Natural killer cell (primary cell): ENCODE measurements at regions not wholly inside any gene's neighbourhood (a gene's known extent, or its start where the extent isn't known, plus 50 kb on each side); places are given as distances from the start of the nearest gene placed in this dataset.

ENCODE experiments used
- ATAC-seq, 3 donors: fragments of 150-1000 bp in 2 of 3; fragments of 200-7000 bp in 1 of 3; cut with Tn5 transposase; 1 replicate in 1 of 3; 2 replicates in 2 of 3; pipeline ENCODE4 v1.10.0; 2021; ENCODE audit warnings: mild to moderate bottlenecking in 2 of 3, moderate library complexity in 2 of 3
- DNase-seq, 2 donors: peaks; one replicate each; pipeline versions ENCODE4 v3.0.0 to v3.0.0-alpha.2; 2013 to 2021; ENCODE audit warnings: mixed read lengths in 1 of 2
- H3K27ac ChIP-seq: one replicate; pipeline ENCODE4 v1.5.1; 2013; ENCODE audit warnings: mild to moderate bottlenecking, low read length
- H3K27me3 ChIP-seq: one replicate; pipeline ENCODE4 v1.6.1; 2013; ENCODE audit warnings: low read length; ENCODE audit not compliant: control insufficient read depth, insufficient read depth
- H3K36me3 ChIP-seq: one replicate; pipeline ENCODE4 v1.6.1; 2013; ENCODE audit warnings: low read length; ENCODE audit not compliant: control insufficient read depth, insufficient read depth
- H3K4me1 ChIP-seq: one replicate; pipeline ENCODE4 v1.6.1; 2013; ENCODE audit warnings: low read length; ENCODE audit not compliant: control insufficient read depth, insufficient read depth
- H3K4me3 ChIP-seq: one replicate; pipeline ENCODE4 v1.5.1; 2013; ENCODE audit warnings: low read length
- H3K9me3 ChIP-seq: one replicate; pipeline ENCODE4 v1.6.1; 2013; ENCODE audit warnings: low read length; ENCODE audit not compliant: control insufficient read depth, insufficient read depth
- H3K27ac Mint-ChIP-seq, 2 donors: one replicate each; pipeline ENCODE4 v1.8.0; 2022; ENCODE audit warnings: mild to moderate bottlenecking in 2 of 2, mixed read lengths in 2 of 2, moderate library complexity in 1 of 2
- H3K27me3 Mint-ChIP-seq, 2 donors: one replicate each; pipeline ENCODE4 v1.8.0; 2022; ENCODE audit warnings: low read depth in 2 of 2, mixed read lengths in 2 of 2
- H3K36me3 Mint-ChIP-seq: one replicate; pipeline ENCODE4 v1.8.0; 2022; ENCODE audit warnings: mixed read lengths
- H3K4me1 Mint-ChIP-seq, 2 donors: one replicate each; pipeline ENCODE4 v1.8.0; 2022; ENCODE audit warnings: mixed read lengths in 2 of 2
- H3K4me3 Mint-ChIP-seq: one replicate; pipeline ENCODE4 v1.8.0; 2022; ENCODE audit warnings: mild to moderate bottlenecking, moderate library complexity, mixed read lengths
- H3K9me3 Mint-ChIP-seq, 2 donors: one replicate each; pipeline ENCODE4 v1.8.0; 2022; ENCODE audit warnings: mixed read lengths in 2 of 2
- WGBS: methylation state at CpG from one replicate; pipeline ENCODE4 v1.1.7; 2013; ENCODE audit warnings: missing lambda C conversion rate; ENCODE audit not compliant: insufficient coverage; 5-methylcytosine and 5-hydroxymethylcytosine counted together
- intact Hi-C: fragments of 100-400 bp; cut with micrococcal nuclease; formaldehyde crosslinking; loops from one replicate; pipeline ENCODE4 v1.14.2; 2022
- TF ChIP-seq, protein P1 (sequence below): fragments of 200-600 bp; IDR thresholded peaks from one replicate; pipeline ENCODE4 v1.8.0; 2022; ENCODE audit warnings: antibody characterized with exemption

DNA sequence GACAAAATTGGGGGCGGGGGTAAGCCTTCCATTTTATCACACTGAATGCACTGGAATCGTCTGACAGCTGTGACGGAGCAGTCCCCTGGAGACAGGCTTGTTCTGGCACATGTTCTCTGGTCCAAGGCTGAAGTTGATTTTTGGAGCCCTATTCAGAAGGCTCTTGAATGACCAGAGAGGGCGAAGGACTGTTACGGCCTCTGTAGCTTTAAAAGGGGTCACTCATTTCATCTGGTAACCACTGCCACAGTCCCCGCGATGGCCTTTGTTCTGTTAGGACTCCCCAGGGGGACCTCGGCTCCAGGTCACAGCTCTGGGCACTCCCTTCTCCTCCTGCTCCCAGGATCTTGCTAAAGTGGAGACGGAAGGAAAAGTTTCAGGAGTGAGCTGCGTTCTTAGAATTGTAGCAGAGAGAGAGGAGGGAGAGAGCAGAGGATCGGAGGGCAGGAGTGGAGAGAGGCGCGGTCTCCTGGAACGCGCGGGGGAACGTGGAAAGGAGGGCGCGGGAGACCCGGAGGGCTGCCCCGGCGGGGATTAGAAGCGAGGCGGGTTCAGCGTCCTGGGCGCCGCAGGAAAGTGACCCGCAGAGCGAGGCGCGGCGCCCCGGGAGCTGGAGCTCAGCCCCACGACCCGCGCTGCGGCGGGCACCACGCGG, 134.3 kb upstream of the MYO16 start:
- intact Hi-C loops = no loop called here
- Mint-ChIP-seq H3K27ac (no peak overlapping the region), H3K27me3 (peaks cover 28 to 31% of the 10 kb centered on the region in 2 donors), H3K4me3 (peak overlapping the region; percentile 17), H3K4me1 (peaks cover 0 to 4% of the 10 kb centered on the region in 2 donors), H3K36me3 (no peaks in the 10 kb centered on the region), H3K9me3 (peaks cover 2 to 5% of the 10 kb centered on the region in 2 donors)
- DNase-seq = no peak
- no peak for ATAC-seq
- Histone ChIP-seq H3K4me3 (no peak overlapping the region), H3K4me1 (no peaks in the 10 kb centered on the region), H3K27me3 (peaks cover 4% of the 10 kb centered on the region), H3K27ac (no peak overlapping the region), H3K9me3 (no peaks in the 10 kb centered on the region), H3K36me3 (no peaks in the 10 kb centered on the region)
- 5% methylated on average over 40 of the region's 40 CpGs for WGBS
- TF ChIP-seq, protein P1, sequence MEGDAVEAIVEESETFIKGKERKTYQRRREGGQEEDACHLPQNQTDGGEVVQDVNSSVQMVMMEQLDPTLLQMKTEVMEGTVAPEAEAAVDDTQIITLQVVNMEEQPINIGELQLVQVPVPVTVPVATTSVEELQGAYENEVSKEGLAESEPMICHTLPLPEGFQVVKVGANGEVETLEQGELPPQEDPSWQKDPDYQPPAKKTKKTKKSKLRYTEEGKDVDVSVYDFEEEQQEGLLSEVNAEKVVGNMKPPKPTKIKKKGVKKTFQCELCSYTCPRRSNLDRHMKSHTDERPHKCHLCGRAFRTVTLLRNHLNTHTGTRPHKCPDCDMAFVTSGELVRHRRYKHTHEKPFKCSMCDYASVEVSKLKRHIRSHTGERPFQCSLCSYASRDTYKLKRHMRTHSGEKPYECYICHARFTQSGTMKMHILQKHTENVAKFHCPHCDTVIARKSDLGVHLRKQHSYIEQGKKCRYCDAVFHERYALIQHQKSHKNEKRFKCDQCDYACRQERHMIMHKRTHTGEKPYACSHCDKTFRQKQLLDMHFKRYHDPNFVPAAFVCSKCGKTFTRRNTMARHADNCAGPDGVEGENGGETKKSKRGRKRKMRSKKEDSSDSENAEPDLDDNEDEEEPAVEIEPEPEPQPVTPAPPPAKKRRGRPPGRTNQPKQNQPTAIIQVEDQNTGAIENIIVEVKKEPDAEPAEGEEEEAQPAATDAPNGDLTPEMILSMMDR = no peak

DNA sequence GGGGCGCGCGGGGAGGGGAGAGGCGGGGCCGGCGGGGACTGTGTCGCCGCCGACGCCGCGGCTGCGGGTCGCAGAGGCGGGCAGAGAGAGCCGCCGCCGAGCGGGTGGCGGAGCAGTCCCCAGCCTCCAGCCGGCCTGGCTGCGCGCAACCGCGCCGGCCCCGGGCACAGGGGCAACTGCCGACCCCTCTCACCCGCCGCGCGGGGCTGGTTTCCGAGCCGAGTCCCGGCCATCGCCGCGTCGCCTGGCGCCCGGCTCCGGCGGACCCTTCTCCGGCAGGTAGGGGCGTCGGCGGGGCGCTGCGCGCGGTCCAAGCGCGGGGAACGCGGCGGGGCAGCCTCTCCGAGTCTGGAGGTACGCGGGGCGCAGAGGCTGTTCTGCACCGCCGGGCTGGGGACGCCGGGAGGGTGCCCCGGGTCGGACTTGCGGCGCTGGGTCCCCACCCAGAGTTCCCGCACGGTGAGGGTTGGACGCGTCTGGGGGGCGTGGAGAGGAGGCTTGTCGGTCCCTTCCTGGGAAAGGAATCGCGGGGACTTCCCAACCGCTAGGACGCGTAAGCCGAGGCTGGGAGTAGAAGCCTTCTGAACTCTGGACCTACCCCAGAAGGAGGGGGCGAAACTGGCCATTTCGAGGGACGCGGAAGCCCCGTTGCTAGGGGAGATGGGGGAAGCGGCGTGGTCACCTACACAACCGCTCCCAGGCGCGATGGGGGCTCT, 133.6 kb upstream of the MYO16 start:
- Mint-ChIP-seq H3K4me1 (peaks cover 0 to 4% of the 10 kb centered on the region in 2 donors), H3K27me3 (peaks cover 28 to 31% of the 10 kb centered on the region in 2 donors), H3K4me3 (no peak overlapping the region), H3K36me3 (no peaks in the 10 kb centered on the region), H3K9me3 (peaks cover 4 to 5% of the 10 kb centered on the region in 2 donors), H3K27ac (no peak overlapping the region)
- WGBS = 3% methylated on average over 90 of the region's 90 CpGs
- Histone ChIP-seq H3K27ac (no peak overlapping the region), H3K36me3 (no peaks in the 10 kb centered on the region), H3K9me3 (no peaks in the 10 kb centered on the region), H3K4me3 (no peak overlapping the region), H3K4me1 (no peaks in the 10 kb centered on the region), H3K27me3 (peaks cover 4% of the 10 kb centered on the region)
- DNase-seq (no peak), ATAC-seq (no peak)
- intact Hi-C loops = no loop called here
- TF ChIP-seq, protein P1 = no peak

DNA sequence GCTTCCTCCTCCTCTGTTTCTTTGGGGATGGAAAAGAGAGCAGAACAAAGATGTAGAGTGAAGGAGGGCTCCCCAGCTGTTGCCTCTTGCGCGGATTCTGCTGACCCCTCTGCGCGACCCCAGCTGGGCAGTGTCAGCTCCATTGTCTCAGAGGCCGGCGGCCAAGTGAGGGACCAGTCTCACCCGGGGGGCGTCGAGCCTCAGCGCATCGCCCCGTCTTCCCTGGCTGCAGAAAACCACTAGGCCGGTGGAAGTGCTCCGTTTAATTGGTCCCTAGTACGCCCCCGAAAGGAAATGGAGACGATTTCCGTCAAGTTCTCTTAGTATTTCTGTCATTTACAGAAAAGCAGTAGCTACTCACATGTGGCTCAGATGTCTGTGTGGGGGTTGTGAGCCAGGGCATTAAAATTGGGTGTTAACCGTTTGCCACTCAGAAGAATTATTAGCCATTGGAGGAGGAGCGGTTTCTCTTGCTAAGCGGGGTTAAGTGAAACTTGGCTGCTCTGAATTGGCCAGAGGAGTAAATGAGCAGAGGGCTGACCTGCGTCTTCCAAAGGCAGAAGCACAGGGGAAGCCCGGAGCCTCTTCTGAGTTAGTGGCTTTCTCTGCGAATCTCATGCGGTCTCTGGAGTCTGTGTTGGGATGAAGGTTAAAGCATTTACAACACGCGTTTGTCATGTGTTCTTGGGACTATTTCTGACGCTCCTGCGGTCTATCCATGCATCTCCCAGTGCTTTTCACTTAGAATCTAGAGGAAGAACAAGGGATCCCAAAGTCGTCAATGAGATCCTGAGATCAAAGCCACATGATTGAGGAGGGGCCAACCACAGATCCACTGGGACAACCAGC, 132.8 kb upstream of the MYO16 start:
- intact Hi-C loops = no loop called here
- H3K36me3 Mint-ChIP-seq = no peaks in the 10 kb centered on the region
- H3K4me1 Mint-ChIP-seq = peaks cover 0 to 4% of the 10 kb centered on the region in 2 donors
- H3K27ac ChIP-seq = no peak overlapping the region
- ATAC-seq (no peak), DNase-seq (no peak)
- H3K9me3 ChIP-seq = no peaks in the 10 kb centered on the region
- TF ChIP-seq, protein P1 = no peak
- no peak overlapping the region for H3K27ac Mint-ChIP-seq
- H3K27me3 ChIP-seq = peaks cover 4% of the 10 kb centered on the region
- peaks cover 28 to 31% of the 10 kb centered on the region in 2 donors for H3K27me3 Mint-ChIP-seq
- no peaks in the 10 kb centered on the region for H3K36me3 ChIP-seq
- no peaks in the 10 kb centered on the region for H3K4me1 ChIP-seq
- peaks cover 2 to 6% of the 10 kb centered on the region in 2 donors for H3K9me3 Mint-ChIP-seq
- H3K4me3 Mint-ChIP-seq = no peak overlapping the region
- 8% methylated on average over 30 of the region's 30 CpGs for whole genome bisulfite sequencing
- no peak overlapping the region for H3K4me3 ChIP-seq
